Loucy (cell line): ENCODE measurements at regions not wholly inside any gene's neighbourhood (a gene's known extent, or its start where the extent isn't known, plus 50 kb on each side); places are given as distances from the start of the nearest gene placed in this dataset.

Experiments
- CTCF ChIP-seq: fragments of 200-600 bp; sonication (generic); conservative IDR thresholded peaks from 2 replicates; pipeline ENCODE4 v1.5.1; 2014; ENCODE audit warnings: mild to moderate bottlenecking, antibody characterized with exemption, low read length
- EZH2phosphoT487 ChIP-seq: fragments of 200-600 bp; IDR thresholded peaks from 2 replicates; pipeline ENCODE4 v1.6.1; 2018; ENCODE audit warnings: antibody characterized with exemption, mild to moderate bottlenecking, moderate library complexity, borderline replicate concordance

GRCh38 chr6:40727271-40727670 is 140.1 kb upstream of the LRFN2 start:
- TF ChIP-seq CTCF (peak; percentile 48), EZH2phosphoT487 (no peak)
